ENCODE measurements at regions not wholly inside any gene's neighbourhood (a gene's known extent, or its start where the extent isn't known, plus 50 kb on each side); places are given as distances from the start of the nearest gene placed in this dataset.

DNA sequence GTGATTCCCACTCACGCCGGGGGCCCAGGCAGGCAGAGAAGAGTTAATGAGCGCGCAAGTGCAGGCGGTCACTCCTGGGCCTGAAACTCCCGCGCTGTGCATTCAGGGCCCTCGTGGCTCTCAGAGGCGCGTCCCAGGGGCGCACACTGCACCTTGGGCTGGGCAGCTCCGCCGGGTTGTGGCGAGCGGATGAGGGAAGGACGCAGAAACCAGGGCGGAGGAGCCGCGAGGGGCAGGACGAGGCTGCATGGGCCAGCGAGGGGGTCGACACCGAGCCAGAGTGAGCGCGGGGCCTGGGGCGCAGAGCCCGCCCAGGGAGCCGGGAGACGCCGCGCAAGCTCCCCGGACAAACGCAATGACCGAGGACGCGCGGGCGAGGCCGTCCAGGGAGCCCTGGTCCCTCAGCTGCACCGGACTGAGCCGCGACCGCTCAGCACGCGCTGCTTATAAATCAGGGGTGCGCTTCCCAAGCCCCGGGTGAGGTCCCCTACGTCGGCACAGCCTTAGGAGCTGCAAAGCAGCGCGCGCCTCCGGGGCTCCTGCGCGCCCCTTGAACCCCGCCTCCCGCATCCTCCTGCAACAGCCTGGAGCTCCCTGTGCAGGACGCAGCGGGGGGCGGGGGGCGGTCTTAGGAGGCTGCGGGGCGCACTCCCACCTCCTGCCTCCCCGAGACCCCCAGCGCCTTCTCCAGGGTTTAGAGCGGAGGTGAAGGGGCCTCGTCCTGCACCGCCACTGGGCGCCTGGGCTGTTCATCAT is 180.2 kb upstream of the ALKAL2 start:
- intact Hi-C loops (cut with DNase I), result no loop called here
- H3K36me3 ChIP-seq, result no peaks in the 10 kb centered on the region
- TF ChIP-seq EP300 (IDR thresholded peaks at IDR 0.05) (no peak), POLR2AphosphoS5 (IDR thresholded peaks at IDR 0.05) (no peak)
- H3K4me3 ChIP-seq, result peak overlapping the region in 1 of 4 donors; percentile 15
- no peak overlapping the region for H3K27ac ChIP-seq
- 4 to 5% methylated on average over 69 of the region's 69 CpGs for WGBS, 2 donors
- no peak for DNase-seq
- peaks cover 14 to 50% (median 43%) of the 10 kb centered on the region in 3 donors for H3K27me3 ChIP-seq
- peaks cover 0 to 9% (median 2%) of the 10 kb centered on the region in 4 donors for H3K4me1 ChIP-seq
- H3K9me3 ChIP-seq, result no peaks in the 10 kb centered on the region

DNA sequence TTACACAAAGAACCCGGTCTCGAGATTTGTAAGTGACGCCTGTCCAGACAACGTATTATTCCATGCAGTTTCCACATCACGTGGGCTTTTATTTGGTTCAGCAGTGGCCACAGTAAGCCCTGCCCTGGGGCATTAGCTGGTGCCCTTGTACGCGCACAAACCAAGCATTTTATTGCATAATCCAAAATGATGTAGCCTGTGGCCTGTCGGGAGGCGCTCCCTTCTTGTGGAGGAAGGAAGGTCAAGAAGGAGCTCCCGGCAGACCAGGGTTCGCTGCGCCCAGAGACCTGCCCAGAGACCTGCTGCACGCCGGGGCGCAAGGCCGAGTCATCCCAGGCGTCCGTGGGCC is 179.6 kb upstream of the ALKAL2 start:
- Histone ChIP-seq H3K36me3 (no peaks in the 10 kb centered on the region), H3K4me1 (peaks cover 0 to 9% (median 2%) of the 10 kb centered on the region in 4 donors), H3K9me3 (no peaks in the 10 kb centered on the region), H3K4me3 (no peak overlapping the region), H3K27ac (no peak overlapping the region), H3K27me3 (peaks cover 14 to 50% (median 43%) of the 10 kb centered on the region in 3 donors)
- no peak for DNase-seq
- TF ChIP-seq POLR2A (IDR thresholded peaks at IDR 0.05), result no peak
- no peak for TF ChIP-seq POLR2AphosphoS5 (IDR thresholded peaks at IDR 0.05)
- TF ChIP-seq EP300 (IDR thresholded peaks at IDR 0.05), result no peak
- WGBS, 2 donors, result 21 to 46% methylated on average over 18 of the region's 18 CpGs
- intact Hi-C loops (cut with DNase I), result no loop called here

DNA sequence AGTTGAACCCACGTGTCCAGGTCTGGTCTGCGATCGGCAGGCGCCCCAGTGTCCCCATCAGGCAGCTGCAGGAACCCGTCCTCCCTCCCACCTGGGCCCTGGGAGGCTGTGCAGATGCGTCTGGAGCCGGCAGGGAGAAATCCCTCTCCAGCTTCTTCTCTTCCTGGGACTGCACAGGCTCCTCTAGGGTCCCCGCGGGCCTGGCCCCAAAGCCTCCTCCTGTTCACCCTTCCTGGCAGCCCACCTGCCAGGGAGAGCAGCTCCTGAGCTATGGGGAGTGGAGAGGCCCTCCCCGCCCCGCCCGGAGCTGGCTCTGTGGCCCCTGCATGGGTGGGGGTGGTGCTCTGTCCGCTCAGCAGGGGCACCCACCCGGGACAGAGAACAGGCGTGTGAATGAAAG is 179.2 kb upstream of the ALKAL2 start:
- Histone ChIP-seq H3K9me3 (no peaks in the 10 kb centered on the region), H3K27me3 (peaks cover 14 to 50% (median 43%) of the 10 kb centered on the region in 3 donors), H3K4me3 (no peak overlapping the region), H3K4me1 (peaks cover 0 to 9% (median 2%) of the 10 kb centered on the region in 4 donors), H3K27ac (no peak overlapping the region), H3K36me3 (no peaks in the 10 kb centered on the region)
- TF ChIP-seq EP300 (IDR thresholded peaks at IDR 0.05) (no peak), POLR2AphosphoS5 (IDR thresholded peaks at IDR 0.05) (no peak), POLR2A (IDR thresholded peaks at IDR 0.05) (no peak)
- TF ChIP-seq, protein P1, sequence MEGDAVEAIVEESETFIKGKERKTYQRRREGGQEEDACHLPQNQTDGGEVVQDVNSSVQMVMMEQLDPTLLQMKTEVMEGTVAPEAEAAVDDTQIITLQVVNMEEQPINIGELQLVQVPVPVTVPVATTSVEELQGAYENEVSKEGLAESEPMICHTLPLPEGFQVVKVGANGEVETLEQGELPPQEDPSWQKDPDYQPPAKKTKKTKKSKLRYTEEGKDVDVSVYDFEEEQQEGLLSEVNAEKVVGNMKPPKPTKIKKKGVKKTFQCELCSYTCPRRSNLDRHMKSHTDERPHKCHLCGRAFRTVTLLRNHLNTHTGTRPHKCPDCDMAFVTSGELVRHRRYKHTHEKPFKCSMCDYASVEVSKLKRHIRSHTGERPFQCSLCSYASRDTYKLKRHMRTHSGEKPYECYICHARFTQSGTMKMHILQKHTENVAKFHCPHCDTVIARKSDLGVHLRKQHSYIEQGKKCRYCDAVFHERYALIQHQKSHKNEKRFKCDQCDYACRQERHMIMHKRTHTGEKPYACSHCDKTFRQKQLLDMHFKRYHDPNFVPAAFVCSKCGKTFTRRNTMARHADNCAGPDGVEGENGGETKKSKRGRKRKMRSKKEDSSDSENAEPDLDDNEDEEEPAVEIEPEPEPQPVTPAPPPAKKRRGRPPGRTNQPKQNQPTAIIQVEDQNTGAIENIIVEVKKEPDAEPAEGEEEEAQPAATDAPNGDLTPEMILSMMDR (IDR thresholded peaks at IDR 0.05), result no peak
- WGBS, 2 donors, result 58 to 75% methylated on average over 15 of the region's 15 CpGs
- no peak for DNase-seq
- intact Hi-C loops (cut with DNase I), result no loop called here

DNA sequence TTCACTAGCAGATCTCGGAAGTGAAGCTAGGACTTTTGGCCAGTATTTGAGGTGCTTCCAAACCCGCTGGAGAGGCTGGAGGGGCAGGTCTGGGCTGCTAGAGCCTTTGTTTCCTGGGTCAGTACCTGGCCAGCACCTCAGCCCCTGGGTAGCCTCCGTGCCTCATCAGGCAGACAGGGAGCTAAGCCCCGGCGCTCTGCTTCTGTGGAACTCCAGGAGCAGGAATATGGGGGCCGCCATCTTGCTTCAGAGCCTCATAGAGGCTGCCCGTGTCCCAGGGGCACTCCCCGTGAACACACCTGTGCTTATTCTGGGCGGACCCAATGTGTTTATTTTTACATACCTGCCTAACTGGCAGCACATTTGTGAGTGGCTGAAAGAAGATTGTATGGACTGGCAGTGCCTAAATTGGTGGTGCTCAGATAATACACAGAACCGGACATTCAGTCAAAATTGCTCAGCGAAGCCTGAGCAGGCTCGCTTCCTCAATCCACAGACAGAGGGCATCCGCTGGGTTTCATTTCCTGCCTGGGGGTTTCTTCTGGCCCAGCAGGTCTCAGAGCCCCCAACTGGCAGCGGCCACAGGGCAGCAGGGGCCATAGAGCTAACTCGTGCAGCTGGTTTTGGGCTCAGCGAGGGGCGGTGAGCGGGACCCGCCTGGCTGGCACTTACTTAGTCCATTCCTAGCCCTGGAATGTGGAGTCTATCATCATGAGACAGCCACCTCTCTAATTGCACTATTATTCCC is 176.8 kb upstream of the ALKAL2 start:
- no peaks in the 10 kb centered on the region for H3K9me3 ChIP-seq
- TF ChIP-seq, protein P1 (IDR thresholded peaks at IDR 0.05), result no peak
- TF ChIP-seq POLR2AphosphoS5 (IDR thresholded peaks at IDR 0.05) (no peak), EP300 (IDR thresholded peaks at IDR 0.05) (no peak), POLR2A (IDR thresholded peaks at IDR 0.05) (no peak)
- no peak overlapping the region for H3K4me3 ChIP-seq
- H3K27me3 ChIP-seq, result peaks cover 14 to 55% (median 43%) of the 10 kb centered on the region in 3 donors
- intact Hi-C loops (cut with DNase I), result no loop called here
- WGBS, 2 donors, result 82 to 91% methylated on average over 19 of the region's 19 CpGs
- H3K27ac ChIP-seq, result no peak overlapping the region
- no peak for DNase-seq
- H3K36me3 ChIP-seq, result no peaks in the 10 kb centered on the region
- peaks cover 0 to 9% (median 2%) of the 10 kb centered on the region in 4 donors for H3K4me1 ChIP-seq

DNA sequence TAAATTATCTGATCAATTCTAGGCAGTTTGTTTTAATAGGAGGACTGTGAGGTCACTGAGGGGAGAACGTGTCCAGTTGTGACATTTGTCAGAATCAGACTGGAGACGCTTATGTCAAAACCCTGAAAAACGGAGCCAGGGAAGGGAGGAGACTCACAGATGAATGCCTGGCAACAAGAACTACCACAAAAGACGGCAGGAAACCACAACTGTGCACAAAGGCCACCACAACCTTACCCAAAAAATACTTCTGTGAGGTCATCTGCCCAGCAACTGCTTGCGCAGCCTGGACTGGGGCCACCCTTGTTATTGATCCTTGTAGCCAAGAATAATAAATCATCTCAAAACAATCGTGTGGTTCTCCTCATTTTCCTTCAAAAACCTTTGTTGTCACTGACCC is 173.0 kb upstream of the ALKAL2 start:
- no peak for TF ChIP-seq POLR2A (IDR thresholded peaks at IDR 0.05)
- TF ChIP-seq, protein P1 (IDR thresholded peaks at IDR 0.05), result no peak
- no peak for TF ChIP-seq EP300 (IDR thresholded peaks at IDR 0.05)
- no peak for TF ChIP-seq POLR2AphosphoS5 (IDR thresholded peaks at IDR 0.05)
- H3K9me3 ChIP-seq, result no peaks in the 10 kb centered on the region
- no peak for DNase-seq
- no peaks in the 10 kb centered on the region for H3K36me3 ChIP-seq
- no peaks in the 10 kb centered on the region for H3K4me1 ChIP-seq
- peaks cover 0 to 18% (median 13%) of the 10 kb centered on the region in 3 donors for H3K27me3 ChIP-seq
- no peak overlapping the region for H3K4me3 ChIP-seq
- intact Hi-C loops (cut with DNase I), result no loop called here
- H3K27ac ChIP-seq, result no peak overlapping the region
- WGBS, 2 donors, result 41 to 75% methylated on average over 6 of the region's 6 CpGs

Measured in sigmoid colon (tissue), 6 donors.